PFSK-1 (cell line): ENCODE measurements at regions not wholly inside any gene's neighbourhood (a gene's known extent, or its start where the extent isn't known, plus 50 kb on each side); places are given as distances from the start of the nearest gene placed in this dataset.

Experiments used
- FOXP2 ChIP-seq: optimal IDR thresholded peaks from 2 replicates; pipeline ENCODE3; 2011; ENCODE audit warnings: borderline replicate concordance, control low read depth, inconsistent platforms; ENCODE audit not compliant: insufficient read depth; ENCODE audit errors: extremely low read length, extremely low read depth
- POLR2AphosphoS5 ChIP-seq: IDR thresholded peaks from 2 replicates; pipeline ENCODE4 v1.6.1; 2012; ENCODE audit warnings: low read depth, mild to moderate bottlenecking, control low read depth, low read length, moderate library complexity
- SIN3A ChIP-seq: IDR thresholded peaks from 2 replicates; pipeline ENCODE4 v1.6.1; 2012; ENCODE audit warnings: mild to moderate bottlenecking, low read length, moderate library complexity, borderline replicate concordance; ENCODE audit not compliant: insufficient read depth
- TAF1 ChIP-seq: IDR thresholded peaks from 2 replicates; pipeline ENCODE4 v1.6.1; 2012; ENCODE audit warnings: low read length, control low read depth, borderline replicate concordance; ENCODE audit not compliant: insufficient read depth
- TF ChIP-seq, protein P1 (sequence below), 2 experiments: IDR thresholded peaks; 2 replicates each; pipeline versions ENCODE4 v1.6.1 to v1.8.0; 2011 to 2012; ENCODE audit warnings: low read depth in 2 of 2, low read length in 2 of 2, control low read depth in 1 of 2, inconsistent platforms in 1 of 2, mild to moderate bottlenecking in 1 of 2, moderate library complexity in 1 of 2; ENCODE audit not compliant: insufficient read depth in 1 of 2

DNA sequence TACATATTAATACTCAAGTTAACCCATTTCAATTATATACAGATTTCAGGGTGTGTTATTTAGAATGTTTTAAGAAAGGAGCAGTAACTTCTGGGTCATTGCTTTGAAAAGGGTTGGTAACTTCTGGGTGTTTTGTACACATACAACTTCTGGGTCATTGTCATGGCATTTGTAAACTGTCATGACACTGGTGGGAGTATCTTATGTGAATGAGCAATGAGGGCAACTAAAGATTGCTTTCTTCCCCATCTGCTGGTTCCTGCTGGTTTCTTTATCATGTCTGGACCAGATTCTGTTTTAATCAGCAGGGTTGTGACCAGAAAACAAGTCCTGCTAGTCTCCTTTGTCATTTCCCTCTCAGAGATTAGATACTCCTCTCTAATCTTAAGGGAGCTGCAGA, 713.3 kb downstream of the LRFN5 start:
- TF ChIP-seq, protein P1, sequence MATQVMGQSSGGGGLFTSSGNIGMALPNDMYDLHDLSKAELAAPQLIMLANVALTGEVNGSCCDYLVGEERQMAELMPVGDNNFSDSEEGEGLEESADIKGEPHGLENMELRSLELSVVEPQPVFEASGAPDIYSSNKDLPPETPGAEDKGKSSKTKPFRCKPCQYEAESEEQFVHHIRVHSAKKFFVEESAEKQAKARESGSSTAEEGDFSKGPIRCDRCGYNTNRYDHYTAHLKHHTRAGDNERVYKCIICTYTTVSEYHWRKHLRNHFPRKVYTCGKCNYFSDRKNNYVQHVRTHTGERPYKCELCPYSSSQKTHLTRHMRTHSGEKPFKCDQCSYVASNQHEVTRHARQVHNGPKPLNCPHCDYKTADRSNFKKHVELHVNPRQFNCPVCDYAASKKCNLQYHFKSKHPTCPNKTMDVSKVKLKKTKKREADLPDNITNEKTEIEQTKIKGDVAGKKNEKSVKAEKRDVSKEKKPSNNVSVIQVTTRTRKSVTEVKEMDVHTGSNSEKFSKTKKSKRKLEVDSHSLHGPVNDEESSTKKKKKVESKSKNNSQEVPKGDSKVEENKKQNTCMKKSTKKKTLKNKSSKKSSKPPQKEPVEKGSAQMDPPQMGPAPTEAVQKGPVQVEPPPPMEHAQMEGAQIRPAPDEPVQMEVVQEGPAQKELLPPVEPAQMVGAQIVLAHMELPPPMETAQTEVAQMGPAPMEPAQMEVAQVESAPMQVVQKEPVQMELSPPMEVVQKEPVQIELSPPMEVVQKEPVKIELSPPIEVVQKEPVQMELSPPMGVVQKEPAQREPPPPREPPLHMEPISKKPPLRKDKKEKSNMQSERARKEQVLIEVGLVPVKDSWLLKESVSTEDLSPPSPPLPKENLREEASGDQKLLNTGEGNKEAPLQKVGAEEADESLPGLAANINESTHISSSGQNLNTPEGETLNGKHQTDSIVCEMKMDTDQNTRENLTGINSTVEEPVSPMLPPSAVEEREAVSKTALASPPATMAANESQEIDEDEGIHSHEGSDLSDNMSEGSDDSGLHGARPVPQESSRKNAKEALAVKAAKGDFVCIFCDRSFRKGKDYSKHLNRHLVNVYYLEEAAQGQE (IDR thresholded peaks at IDR 0.05; ENCODE audit: insufficient read depth in 1 of 2, low read depth in 2 of 2, low read length in 2 of 2), result no peak
- TF ChIP-seq TAF1, result no peak
- no peak for TF ChIP-seq POLR2AphosphoS5
- TF ChIP-seq FOXP2, result no peak
- no peak for TF ChIP-seq SIN3A
